Upper lobe of right lung (tissue), 1 donor: ENCODE measurements at regions not wholly inside any gene's neighbourhood (a gene's known extent, or its start where the extent isn't known, plus 50 kb on each side); places are given as distances from the start of the nearest gene placed in this dataset.
"Not testable (repeated sequence)": the region's sequence is repeated elsewhere in the genome, so short reads cannot be mapped to it uniquely, and the experiment has no call there.

Source experiments
- ATAC-seq: fragments of 200-7000 bp; cut with Tn5 transposase; one replicate; pipeline ENCODE4 v1.9.1; 2020; ENCODE audit warnings: mild to moderate bottlenecking, moderate library complexity
- DNase-seq: peaks from one replicate; pipeline ENCODE4 v3.0.0-alpha.2; 2020
- H3K27ac ChIP-seq: fragments of 200-600 bp; one replicate; pipeline ENCODE4 v1.8.0; 2022
- H3K27me3 ChIP-seq: fragments of 200-600 bp; one replicate; pipeline ENCODE4 v1.8.0; 2022; ENCODE audit warnings: mild to moderate bottlenecking
- H3K36me3 ChIP-seq: fragments of 200-600 bp; one replicate; pipeline ENCODE4 v1.8.0; 2022
- H3K4me1 ChIP-seq: fragments of 200-600 bp; one replicate; pipeline ENCODE4 v1.8.0; 2022
- H3K4me3 ChIP-seq: fragments of 200-600 bp; one replicate; pipeline ENCODE4 v1.8.0; 2022; ENCODE audit warnings: mild to moderate bottlenecking
- H3K9me3 ChIP-seq: fragments of 200-600 bp; one replicate; pipeline ENCODE4 v1.8.0; 2022
- intact Hi-C: fragments of 100-400 bp; cut with DNase I; formaldehyde crosslinking; loops from one replicate; pipeline ENCODE4 v1.11.0; 2022
- TF ChIP-seq, protein P1 (sequence below): fragments of 200-600 bp; IDR thresholded peaks from one replicate; pipeline ENCODE4 v1.8.0; 2022; ENCODE audit warnings: antibody characterized with exemption
- donor health status: DM: no; HTN: yes; CAD: no; lungs with severe emphysema.

DNA sequence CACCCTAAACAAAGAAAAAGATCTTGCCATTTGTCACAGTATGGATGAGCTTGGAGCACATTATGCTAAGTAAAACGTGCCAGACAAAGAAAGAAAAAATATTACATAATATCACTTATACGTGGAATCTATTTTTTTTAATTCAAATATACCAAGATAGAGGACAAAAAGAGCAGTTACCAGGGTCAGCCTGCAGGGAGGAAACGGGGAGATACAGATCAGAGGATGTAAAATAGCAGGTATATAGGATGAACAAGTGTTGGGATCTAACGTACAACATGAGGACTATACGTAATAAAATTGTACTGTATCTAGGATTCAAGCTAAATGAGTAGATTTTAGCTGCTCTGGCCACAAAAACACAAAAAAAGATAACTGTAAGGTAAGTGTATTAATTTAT lies 247.5 kb downstream of the TMEM161B start:
- no peak for ATAC-seq

DNA sequence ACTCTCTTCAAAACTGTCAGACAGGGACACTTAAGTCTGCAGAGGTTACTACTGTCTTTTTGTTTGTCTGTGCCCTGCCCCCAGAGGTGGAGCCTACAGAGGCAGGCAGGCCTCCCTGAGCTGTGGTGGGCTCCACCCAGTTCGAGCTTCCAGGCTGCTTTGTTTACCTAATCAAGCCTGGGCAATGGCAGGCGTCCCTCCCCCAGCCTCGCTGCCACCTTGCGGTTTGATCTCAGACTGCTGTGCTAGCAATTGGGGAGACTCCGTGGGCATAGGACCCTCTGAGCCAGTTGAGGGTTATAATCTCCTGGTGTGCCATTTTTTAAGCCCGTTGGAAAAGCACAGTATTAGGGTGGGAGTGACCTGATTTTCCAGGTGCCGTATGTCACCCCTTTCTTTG lies 253.7 kb downstream of the TMEM161B start:
- ATAC-seq, H3K27ac ChIP-seq, H3K4me1 ChIP-seq, intact Hi-C loops, DNase-seq, H3K4me3 ChIP-seq, H3K9me3 ChIP-seq, H3K36me3 ChIP-seq, H3K27me3 ChIP-seq: not testable (repeated sequence)

More for the DNA sequence above, 247.5 kb downstream of the TMEM161B start:
- no peak overlapping the region for H3K27ac ChIP-seq
- TF ChIP-seq, protein P1, sequence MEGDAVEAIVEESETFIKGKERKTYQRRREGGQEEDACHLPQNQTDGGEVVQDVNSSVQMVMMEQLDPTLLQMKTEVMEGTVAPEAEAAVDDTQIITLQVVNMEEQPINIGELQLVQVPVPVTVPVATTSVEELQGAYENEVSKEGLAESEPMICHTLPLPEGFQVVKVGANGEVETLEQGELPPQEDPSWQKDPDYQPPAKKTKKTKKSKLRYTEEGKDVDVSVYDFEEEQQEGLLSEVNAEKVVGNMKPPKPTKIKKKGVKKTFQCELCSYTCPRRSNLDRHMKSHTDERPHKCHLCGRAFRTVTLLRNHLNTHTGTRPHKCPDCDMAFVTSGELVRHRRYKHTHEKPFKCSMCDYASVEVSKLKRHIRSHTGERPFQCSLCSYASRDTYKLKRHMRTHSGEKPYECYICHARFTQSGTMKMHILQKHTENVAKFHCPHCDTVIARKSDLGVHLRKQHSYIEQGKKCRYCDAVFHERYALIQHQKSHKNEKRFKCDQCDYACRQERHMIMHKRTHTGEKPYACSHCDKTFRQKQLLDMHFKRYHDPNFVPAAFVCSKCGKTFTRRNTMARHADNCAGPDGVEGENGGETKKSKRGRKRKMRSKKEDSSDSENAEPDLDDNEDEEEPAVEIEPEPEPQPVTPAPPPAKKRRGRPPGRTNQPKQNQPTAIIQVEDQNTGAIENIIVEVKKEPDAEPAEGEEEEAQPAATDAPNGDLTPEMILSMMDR, result no peak
- no peaks in the 10 kb centered on the region for H3K4me1 ChIP-seq
- H3K27me3 ChIP-seq, result no peaks in the 10 kb centered on the region
- H3K9me3 ChIP-seq, result no peaks in the 10 kb centered on the region
- intact Hi-C loops, result no loop called here
- H3K4me3 ChIP-seq, result no peak overlapping the region
- no peak for DNase-seq
- no peaks in the 10 kb centered on the region for H3K36me3 ChIP-seq

DNA sequence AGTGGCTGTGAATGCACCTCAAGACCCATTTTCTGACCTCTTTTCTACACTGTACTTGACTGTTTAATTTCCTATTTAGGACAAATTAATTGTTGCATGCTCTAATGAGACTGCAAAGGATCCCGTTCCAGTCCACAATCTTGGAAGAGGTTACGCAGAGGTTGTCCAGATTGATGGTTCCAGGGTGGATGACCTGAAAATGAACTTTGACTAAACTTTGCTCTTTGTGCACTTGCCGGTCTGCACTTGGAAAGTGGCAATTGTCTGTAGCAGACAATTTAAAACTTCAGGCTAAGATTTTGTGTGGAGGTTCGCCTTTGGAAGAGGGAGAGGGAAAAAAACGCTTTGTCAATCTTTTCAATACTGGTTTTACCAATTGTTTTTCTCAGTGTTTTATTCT lies 267.8 kb downstream of the TMEM161B start:
- no peaks in the 10 kb centered on the region for H3K9me3 ChIP-seq
- intact Hi-C loops, result no loop called here
- TF ChIP-seq, protein P1, result no peak
- H3K4me3 ChIP-seq, result no peak overlapping the region
- no peaks in the 10 kb centered on the region for H3K27me3 ChIP-seq
- no peaks in the 10 kb centered on the region for H3K4me1 ChIP-seq
- H3K36me3 ChIP-seq, result no peaks in the 10 kb centered on the region
- ATAC-seq (no peak), DNase-seq (no peak)
- no peak overlapping the region for H3K27ac ChIP-seq

DNA sequence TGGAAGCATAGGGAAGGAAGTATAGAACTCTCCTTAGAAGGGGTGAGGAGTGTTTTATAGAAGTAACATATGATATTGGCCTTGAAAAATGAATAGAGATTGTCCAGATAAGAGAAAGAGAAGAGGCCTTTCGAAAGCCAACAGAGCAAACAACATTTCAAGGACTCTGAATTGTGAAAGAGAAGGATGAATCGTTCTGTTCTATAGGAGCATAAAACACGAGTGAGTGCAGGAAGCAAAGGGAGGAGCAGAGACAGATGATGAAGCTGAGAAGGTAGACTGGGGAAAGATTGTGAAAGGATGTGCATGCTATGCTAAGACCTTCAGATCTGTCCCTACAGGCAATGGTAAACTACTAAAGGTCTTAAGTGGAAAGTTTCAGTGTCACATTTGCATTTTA lies 271.0 kb downstream of the TMEM161B start:
- TF ChIP-seq, protein P1, result no peak
- no peaks in the 10 kb centered on the region for H3K36me3 ChIP-seq
- intact Hi-C loops, result no loop called here
- H3K27me3 ChIP-seq, result no peaks in the 10 kb centered on the region
- no peaks in the 10 kb centered on the region for H3K9me3 ChIP-seq
- ATAC-seq (no peak), DNase-seq (no peak)
- H3K27ac ChIP-seq, result no peak overlapping the region
- H3K4me1 ChIP-seq, result no peaks in the 10 kb centered on the region
- H3K4me3 ChIP-seq, result no peak overlapping the region

DNA sequence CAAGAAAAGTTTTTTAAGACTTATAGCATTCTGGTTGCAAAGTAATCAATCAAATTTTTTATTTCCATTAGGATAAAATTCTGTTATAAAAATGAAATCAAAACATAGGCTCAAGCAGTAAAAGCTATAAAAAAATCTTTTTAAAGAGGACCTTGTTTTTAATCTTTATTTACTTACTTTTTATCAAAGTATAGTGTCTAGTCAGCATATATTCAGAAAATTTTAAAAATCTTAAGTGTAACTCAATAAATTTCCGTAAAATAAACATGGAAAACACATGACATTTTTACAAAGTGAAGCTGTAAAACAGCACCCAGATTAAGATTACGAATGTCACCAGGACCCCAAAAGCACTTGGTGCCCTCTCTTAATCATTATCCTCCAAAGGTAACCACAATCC lies 302.4 kb downstream of the TMEM161B start:
- ATAC-seq (no peak), DNase-seq (no peak)
- Histone ChIP-seq H3K27me3 (no peaks in the 10 kb centered on the region), H3K27ac (no peak overlapping the region), H3K4me3 (no peak overlapping the region), H3K4me1 (no peaks in the 10 kb centered on the region), H3K36me3 (no peaks in the 10 kb centered on the region), H3K9me3 (no peaks in the 10 kb centered on the region)
- intact Hi-C loops, result no loop called here
- TF ChIP-seq, protein P1, result no peak

DNA sequence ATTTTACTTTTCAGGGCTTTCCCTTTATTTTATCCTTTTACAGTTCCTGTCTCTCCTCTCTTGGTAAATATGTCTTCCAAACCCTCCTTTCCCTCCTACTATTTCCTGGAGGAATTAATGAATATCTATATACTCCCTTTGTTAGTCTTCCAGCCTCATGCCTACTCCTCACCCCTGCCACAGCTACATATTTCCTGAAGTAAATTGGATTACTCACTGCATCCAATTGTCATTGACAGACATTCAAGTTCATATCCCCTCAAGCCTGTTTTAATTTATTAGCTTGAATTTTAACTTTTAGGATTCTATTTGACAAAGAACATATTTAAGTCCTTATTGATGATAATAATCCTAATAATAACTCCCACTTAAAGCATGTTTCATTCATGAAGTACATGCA lies 314.5 kb downstream of the TMEM161B start:
- intact Hi-C loops, result no loop called here
- Histone ChIP-seq H3K4me3 (no peak overlapping the region), H3K27me3 (no peaks in the 10 kb centered on the region), H3K27ac (no peak overlapping the region), H3K9me3 (no peaks in the 10 kb centered on the region), H3K36me3 (no peaks in the 10 kb centered on the region), H3K4me1 (no peaks in the 10 kb centered on the region)
- DNase-seq (no peak), ATAC-seq (no peak)
- TF ChIP-seq, protein P1, result no peak
